MM.1S (cell line): ENCODE measurements at regions not wholly inside any gene's neighbourhood (a gene's known extent, or its start where the extent isn't known, plus 50 kb on each side); places are given as distances from the start of the nearest gene placed in this dataset.

Source experiments
- EZH2 ChIP-seq: fragments of 300-600 bp; sonication (generic); optimal IDR thresholded peaks from 2 replicates; pipeline ENCODE3; 2017; ENCODE audit warnings: low read depth, mild to moderate bottlenecking, antibody characterized with exemption, low read length, mixed read lengths
- TF ChIP-seq, protein P1 (sequence below): fragments of 300-600 bp; sonication (generic); IDR thresholded peaks from 2 replicates; pipeline ENCODE4 v1.5.1; 2016; ENCODE audit warnings: antibody characterized with exemption, low read length, mixed read lengths

- TF ChIP-seq, protein P1, sequence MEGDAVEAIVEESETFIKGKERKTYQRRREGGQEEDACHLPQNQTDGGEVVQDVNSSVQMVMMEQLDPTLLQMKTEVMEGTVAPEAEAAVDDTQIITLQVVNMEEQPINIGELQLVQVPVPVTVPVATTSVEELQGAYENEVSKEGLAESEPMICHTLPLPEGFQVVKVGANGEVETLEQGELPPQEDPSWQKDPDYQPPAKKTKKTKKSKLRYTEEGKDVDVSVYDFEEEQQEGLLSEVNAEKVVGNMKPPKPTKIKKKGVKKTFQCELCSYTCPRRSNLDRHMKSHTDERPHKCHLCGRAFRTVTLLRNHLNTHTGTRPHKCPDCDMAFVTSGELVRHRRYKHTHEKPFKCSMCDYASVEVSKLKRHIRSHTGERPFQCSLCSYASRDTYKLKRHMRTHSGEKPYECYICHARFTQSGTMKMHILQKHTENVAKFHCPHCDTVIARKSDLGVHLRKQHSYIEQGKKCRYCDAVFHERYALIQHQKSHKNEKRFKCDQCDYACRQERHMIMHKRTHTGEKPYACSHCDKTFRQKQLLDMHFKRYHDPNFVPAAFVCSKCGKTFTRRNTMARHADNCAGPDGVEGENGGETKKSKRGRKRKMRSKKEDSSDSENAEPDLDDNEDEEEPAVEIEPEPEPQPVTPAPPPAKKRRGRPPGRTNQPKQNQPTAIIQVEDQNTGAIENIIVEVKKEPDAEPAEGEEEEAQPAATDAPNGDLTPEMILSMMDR = no peak
- no peak for TF ChIP-seq EZH2
Observed at GRCh38 chr12:72095025-72095424, 156.4 kb downstream of the TPH2 start.
